22Rv1 (cell line): ENCODE measurements at regions not wholly inside any gene's neighbourhood (a gene's known extent, or its start where the extent isn't known, plus 50 kb on each side); places are given as distances from the start of the nearest gene placed in this dataset.

ENCODE experiments used
- H3K27ac ChIP-seq: fragments of 450-650 bp; 2 replicates; pipeline ENCODE4 v1.5.1; 2017
- ZFX ChIP-seq: fragments of 450-650 bp; IDR thresholded peaks from 2 replicates; pipeline ENCODE4 v1.6.1; 2017; ENCODE audit warnings: antibody characterized with exemption, borderline replicate concordance
- TF ChIP-seq, protein P1 (sequence below): fragments of 450-650 bp; IDR thresholded peaks from 2 replicates; pipeline ENCODE4 v1.5.1; 2017; ENCODE audit warnings: mild to moderate bottlenecking

DNA sequence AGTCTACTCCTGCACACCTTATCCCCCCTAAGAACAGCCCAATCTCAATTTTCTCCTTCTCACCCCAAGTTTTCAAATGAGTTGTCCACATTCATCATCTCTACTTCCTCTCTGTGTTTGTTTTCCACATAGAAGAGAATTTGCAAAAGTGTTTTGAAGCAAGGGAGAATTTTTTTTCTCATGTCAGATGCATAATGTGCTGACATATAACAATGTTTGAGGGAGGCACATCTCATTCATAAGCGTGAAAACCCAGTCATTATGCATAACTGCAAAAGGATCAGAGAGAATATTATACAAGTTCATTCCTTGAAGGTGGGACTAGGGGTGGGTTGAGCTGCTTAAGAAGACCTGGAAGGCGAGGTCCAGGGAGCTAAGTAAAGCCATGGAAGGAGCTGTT is 80.8 kb upstream of the SLC1A4 start:
- TF ChIP-seq, protein P1, sequence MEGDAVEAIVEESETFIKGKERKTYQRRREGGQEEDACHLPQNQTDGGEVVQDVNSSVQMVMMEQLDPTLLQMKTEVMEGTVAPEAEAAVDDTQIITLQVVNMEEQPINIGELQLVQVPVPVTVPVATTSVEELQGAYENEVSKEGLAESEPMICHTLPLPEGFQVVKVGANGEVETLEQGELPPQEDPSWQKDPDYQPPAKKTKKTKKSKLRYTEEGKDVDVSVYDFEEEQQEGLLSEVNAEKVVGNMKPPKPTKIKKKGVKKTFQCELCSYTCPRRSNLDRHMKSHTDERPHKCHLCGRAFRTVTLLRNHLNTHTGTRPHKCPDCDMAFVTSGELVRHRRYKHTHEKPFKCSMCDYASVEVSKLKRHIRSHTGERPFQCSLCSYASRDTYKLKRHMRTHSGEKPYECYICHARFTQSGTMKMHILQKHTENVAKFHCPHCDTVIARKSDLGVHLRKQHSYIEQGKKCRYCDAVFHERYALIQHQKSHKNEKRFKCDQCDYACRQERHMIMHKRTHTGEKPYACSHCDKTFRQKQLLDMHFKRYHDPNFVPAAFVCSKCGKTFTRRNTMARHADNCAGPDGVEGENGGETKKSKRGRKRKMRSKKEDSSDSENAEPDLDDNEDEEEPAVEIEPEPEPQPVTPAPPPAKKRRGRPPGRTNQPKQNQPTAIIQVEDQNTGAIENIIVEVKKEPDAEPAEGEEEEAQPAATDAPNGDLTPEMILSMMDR: no peak
- TF ChIP-seq ZFX: no peak
- no peak overlapping the region for H3K27ac ChIP-seq

DNA sequence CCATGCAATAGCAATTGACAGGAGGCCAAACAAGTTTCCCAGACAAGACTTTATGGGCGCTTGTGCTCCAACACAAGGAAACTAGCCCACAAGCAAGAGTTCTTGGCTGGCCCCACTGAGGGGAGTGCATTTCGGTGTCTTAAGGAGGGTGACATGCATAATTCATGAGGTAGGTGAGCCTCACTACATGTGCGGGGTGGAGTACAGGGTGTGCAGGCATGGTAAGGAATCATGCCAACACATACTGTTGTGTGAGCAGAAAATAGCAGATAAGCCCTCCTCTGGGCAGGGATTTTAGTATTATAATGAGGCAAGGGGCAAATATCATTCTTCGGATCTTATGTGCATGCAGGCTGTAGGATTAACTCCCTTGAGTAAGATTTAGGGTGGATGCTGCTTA is 78.7 kb upstream of the SLC1A4 start:
- TF ChIP-seq, protein P1: no peak
- no peak for TF ChIP-seq ZFX
- H3K27ac ChIP-seq: no peak overlapping the region

GRCh38 chr2:64910972-64911433 is 78.2 kb upstream of the SLC1A4 start:
- no peak overlapping the region for H3K27ac ChIP-seq
- TF ChIP-seq, protein P1: no peak
- no peak for TF ChIP-seq ZFX

- no peak overlapping the region for H3K27ac ChIP-seq
- TF ChIP-seq, protein P1: peak; percentile 62
- TF ChIP-seq ZFX: no peak
Observed at GRCh38 chr2:64913357-64913869, 75.8 kb upstream of the SLC1A4 start.

DNA sequence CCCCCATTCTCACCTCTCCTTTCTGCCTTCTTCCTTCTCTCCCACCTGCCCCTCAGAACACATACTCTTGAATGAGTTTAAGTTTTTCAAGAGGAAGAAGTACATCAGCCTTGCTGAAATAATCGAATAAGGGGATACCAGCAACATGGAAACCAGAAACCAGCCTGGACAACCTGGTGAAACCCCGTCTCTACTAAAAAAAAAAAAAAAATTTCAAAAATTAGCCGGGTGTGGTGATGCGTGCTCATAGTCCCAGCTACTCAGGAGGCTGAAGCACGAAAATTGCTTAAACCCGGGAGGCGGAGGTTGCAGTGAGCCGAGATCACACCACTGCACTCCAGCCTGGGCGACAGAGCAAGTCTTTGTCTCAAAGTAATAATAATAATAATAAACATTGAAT is 75.0 kb upstream of the SLC1A4 start:
- TF ChIP-seq, protein P1: no peak
- no peak for TF ChIP-seq ZFX
- no peak overlapping the region for H3K27ac ChIP-seq

DNA sequence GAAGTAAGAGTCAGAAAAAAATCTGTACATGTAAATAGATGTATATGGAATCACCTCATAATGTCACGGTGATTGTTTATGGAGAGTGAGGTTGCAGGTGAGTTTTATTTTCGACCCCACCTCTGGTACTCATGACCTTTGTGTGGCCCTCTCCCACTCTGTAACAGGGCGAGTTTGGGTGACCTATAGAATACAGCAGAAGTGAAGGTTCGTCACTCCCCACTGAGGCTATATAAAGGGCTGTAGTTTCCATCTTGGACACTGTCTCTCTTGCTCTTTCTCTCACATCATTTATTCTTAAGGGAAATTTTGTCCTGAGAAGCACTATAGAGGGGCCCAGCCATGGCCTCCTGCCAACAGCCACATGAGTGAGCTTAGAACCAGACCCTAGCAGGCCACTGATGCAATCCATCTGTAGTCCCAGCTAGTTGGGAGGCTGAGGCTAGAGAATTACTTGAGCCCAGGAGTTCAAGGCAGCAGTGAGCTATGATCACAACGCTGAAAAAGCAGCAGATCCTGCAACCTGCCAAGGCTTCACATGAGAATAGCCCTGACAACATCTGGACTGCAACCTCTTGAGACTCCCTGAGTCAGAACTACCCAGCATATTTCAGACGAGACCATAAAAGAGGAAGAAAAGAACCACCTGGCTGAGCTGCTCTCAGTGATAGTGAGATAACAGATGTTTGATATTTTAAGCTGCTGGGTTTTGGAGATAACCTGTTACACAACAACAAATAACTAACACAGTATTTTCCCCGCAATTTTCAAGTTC is 74.3 kb upstream of the SLC1A4 start:
- no peak overlapping the region for H3K27ac ChIP-seq
- TF ChIP-seq ZFX: no peak
- TF ChIP-seq, protein P1: no peak

GRCh38 chr2:64915510-64915900 is 73.7 kb upstream of the SLC1A4 start:
- no peak overlapping the region for H3K27ac ChIP-seq
- TF ChIP-seq, protein P1: no peak
- TF ChIP-seq ZFX: no peak
